Left colon (tissue), 2 donors: ENCODE measurements at regions not wholly inside any gene's neighbourhood (a gene's known extent, or its start where the extent isn't known, plus 50 kb on each side); places are given as distances from the start of the nearest gene placed in this dataset.
"Not testable (repeated sequence)": the region's sequence is repeated elsewhere in the genome, so short reads cannot be mapped to it uniquely, and the experiment has no call there.

ENCODE experiments used
- ATAC-seq: fragments of 200-7000 bp; cut with Tn5 transposase; one replicate; pipeline ENCODE4 v1.9.1; 2020; ENCODE audit warnings: mild to moderate bottlenecking, moderate library complexity
- DNase-seq, 2 donors: peaks; one replicate each; pipeline ENCODE4 v3.0.0-alpha.2; 2020
- intact Hi-C, 2 donors: fragments of 100-400 bp; cut with DNase I in 1 of 2; cut with micrococcal nuclease in 1 of 2; formaldehyde crosslinking; loops; one replicate each; pipeline versions ENCODE4 v1.11.2 to v1.14.0; 2022; cut with DNase I, micrococcal nuclease
- donor health status: DM: no; HTN: no; CAD: no.
- donor health status: DM: yes; HTN: yes; CAD: no.

- no peak for DNase-seq
- no peak for ATAC-seq
- intact Hi-C loops: no loop called here
Measured at GRCh38 chr1:65640046-65640445, 152.6 kb upstream of the PDE4B start.

- ATAC-seq, intact Hi-C loops, DNase-seq: not testable (repeated sequence)
Measured at GRCh38 chr1:65649185-65649584, 143.5 kb upstream of the PDE4B start.

- DNase-seq: no peak
- intact Hi-C loops: no loop called here
- ATAC-seq: no peak
Measured at GRCh38 chr1:65650682-65651081, 142.0 kb upstream of the PDE4B start.

- DNase-seq, intact Hi-C loops, ATAC-seq: not testable (repeated sequence)
Measured at GRCh38 chr1:65654526-65654925, 138.2 kb upstream of the PDE4B start.

- intact Hi-C loops, ATAC-seq: not testable (repeated sequence)
Measured at GRCh38 chr1:65657609-65658008, 135.1 kb upstream of the PDE4B start.

GRCh38 chr1:65658122-65658521 lies 134.6 kb upstream of the PDE4B start:
- no peak for ATAC-seq
- intact Hi-C loops: no loop called here

More at GRCh38 chr1:65657609-65658008, 135.1 kb upstream of the PDE4B start:
- not testable (repeated sequence) for DNase-seq

GRCh38 chr1:65668368-65668767 lies 124.3 kb upstream of the PDE4B start:
- ATAC-seq (no peak), DNase-seq (no peak)
- intact Hi-C loops: no loop called here

More at GRCh38 chr1:65658122-65658521, 134.6 kb upstream of the PDE4B start:
- DNase-seq: no peak

GRCh38 chr1:65670518-65670917 lies 122.2 kb upstream of the PDE4B start:
- ATAC-seq (no peak), DNase-seq (no peak)
- intact Hi-C loops: no loop called here

- intact Hi-C loops: no loop called here
Measured at GRCh38 chr1:65674522-65674921, 118.2 kb upstream of the PDE4B start.

GRCh38 chr1:65679773-65680172 lies 112.9 kb upstream of the PDE4B start:
- DNase-seq: no peak
- peak; percentile 59 for ATAC-seq
- intact Hi-C loops: no loop called here

More at GRCh38 chr1:65674522-65674921, 118.2 kb upstream of the PDE4B start:
- no peak for ATAC-seq
- no peak for DNase-seq

GRCh38 chr1:65681096-65681495 lies 111.6 kb upstream of the PDE4B start:
- no peak for ATAC-seq
- intact Hi-C loops: no loop called here

GRCh38 chr1:65687428-65688214 lies 105.1 kb upstream of the PDE4B start:
- intact Hi-C loops: no loop called here
- ATAC-seq (peak; percentile 93), DNase-seq (peak; percentile 71 to 91)

More at GRCh38 chr1:65681096-65681495, 111.6 kb upstream of the PDE4B start:
- no peak for DNase-seq

GRCh38 chr1:65688215-65688566 lies 104.5 kb upstream of the PDE4B start:
- intact Hi-C loops: no loop called here
- no peak for DNase-seq
- ATAC-seq: no peak

GRCh38 chr1:65688848-65689247 lies 103.8 kb upstream of the PDE4B start:
- intact Hi-C loops: no loop called here
- DNase-seq (no peak), ATAC-seq (no peak)

- DNase-seq: no peak
- intact Hi-C loops: loop anchor here in 1 of 2 donors (10.0 kb wide), 1 partner anchor 457 kb away; no protein-coding TSS in a partner anchor
- no peak for ATAC-seq
Measured at GRCh38 chr1:65691152-65691900, 101.4 kb upstream of the PDE4B start.

- intact Hi-C loops: loop anchor here in 1 of 2 donors (10.0 kb wide), 1 partner anchor 457 kb away; no protein-coding TSS in a partner anchor
- ATAC-seq (no peak), DNase-seq (no peak)
Measured at GRCh38 chr1:65691972-65692371, 100.7 kb upstream of the PDE4B start.

- no peak for ATAC-seq
- DNase-seq: no peak
- intact Hi-C loops: loop anchor here in 1 of 2 donors (10.0 kb wide), 1 partner anchor 459 kb away; no protein-coding TSS in a partner anchor
Measured at GRCh38 chr1:65694126-65694525, 98.6 kb upstream of the PDE4B start.

GRCh38 chr1:65694933-65695332 lies 97.8 kb upstream of the PDE4B start:
- intact Hi-C loops: loop anchor here in 1 of 2 donors (10.0 kb wide), 1 partner anchor 460 kb away; no protein-coding TSS in a partner anchor
- DNase-seq: no peak
- ATAC-seq: no peak

GRCh38 chr1:65698590-65698989 lies 94.1 kb upstream of the PDE4B start:
- intact Hi-C loops: loop anchor here in 1 of 2 donors (10.0 kb wide), 1 partner anchor 464 kb away; no protein-coding TSS in a partner anchor
- no peak for DNase-seq
- no peak for ATAC-seq

- DNase-seq (no peak), ATAC-seq (no peak)
- intact Hi-C loops: no loop called here
Measured at GRCh38 chr1:65703853-65704252, 88.8 kb upstream of the PDE4B start.
